GM10266 (cell line): ENCODE measurements at regions not wholly inside any gene's neighbourhood (a gene's known extent, or its start where the extent isn't known, plus 50 kb on each side); places are given as distances from the start of the nearest gene placed in this dataset.

Experiments used
- DNase-seq: peaks from one replicate; pipeline ENCODE4 v3.0.0; 2012; ENCODE audit errors: extremely low spot score
- CTCF ChIP-seq: IDR thresholded peaks from 2 replicates; pipeline ENCODE4 v1.5.1; 2012; ENCODE audit warnings: mild to moderate bottlenecking, low read depth; ENCODE audit not compliant: control insufficient read depth, insufficient read depth; ENCODE audit errors: missing control alignments

GRCh38 chr2:57973621-57974186 is 72.9 kb upstream of the VRK2 start:
- TF ChIP-seq CTCF = no peak

GRCh38 chr2:57979158-57979557 is 67.4 kb upstream of the VRK2 start:
- DNase-seq = no peak
- no peak for TF ChIP-seq CTCF

More at GRCh38 chr2:57973621-57974186, 72.9 kb upstream of the VRK2 start:
- DNase-seq = no peak

- TF ChIP-seq CTCF = no peak
- no peak for DNase-seq
Observed at GRCh38 chr2:57981083-57981768, 65.4 kb upstream of the VRK2 start.

- no peak for DNase-seq
Observed at GRCh38 chr2:57987835-57988573, 58.6 kb upstream of the VRK2 start.

GRCh38 chr2:57990118-57990725 is 56.4 kb upstream of the VRK2 start:
- TF ChIP-seq CTCF = no peak
- peak; percentile 15 for DNase-seq

More at GRCh38 chr2:57987835-57988573, 58.6 kb upstream of the VRK2 start:
- no peak for TF ChIP-seq CTCF
